ENCODE measurements at regions not wholly inside any gene's neighbourhood (a gene's known extent, or its start where the extent isn't known, plus 50 kb on each side); places are given as distances from the start of the nearest gene placed in this dataset.
"Not testable (repeated sequence)": the region's sequence is repeated elsewhere in the genome, so short reads cannot be mapped to it uniquely, and the experiment has no call there.

DNA sequence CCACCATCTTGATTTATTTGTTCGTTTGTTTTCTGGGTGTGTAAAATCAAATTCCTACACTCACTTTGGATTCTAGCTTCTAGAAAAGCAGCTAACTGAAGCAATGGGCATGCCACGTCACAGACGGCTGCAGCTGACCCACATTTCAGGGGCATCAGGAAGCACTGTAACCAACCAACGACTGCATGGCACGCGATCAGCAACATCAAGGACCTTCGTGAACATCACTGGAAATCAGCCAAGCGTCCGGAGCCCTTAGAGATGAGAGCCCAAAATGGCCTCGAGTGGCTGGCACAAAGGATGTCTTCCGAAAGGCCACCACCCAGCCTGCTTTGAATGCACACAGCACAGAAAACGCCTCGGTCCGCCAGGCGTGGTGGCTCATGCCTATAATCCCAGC, 191.1 kb downstream of the OLFM1 start:
- no peak for DNase-seq

DNA sequence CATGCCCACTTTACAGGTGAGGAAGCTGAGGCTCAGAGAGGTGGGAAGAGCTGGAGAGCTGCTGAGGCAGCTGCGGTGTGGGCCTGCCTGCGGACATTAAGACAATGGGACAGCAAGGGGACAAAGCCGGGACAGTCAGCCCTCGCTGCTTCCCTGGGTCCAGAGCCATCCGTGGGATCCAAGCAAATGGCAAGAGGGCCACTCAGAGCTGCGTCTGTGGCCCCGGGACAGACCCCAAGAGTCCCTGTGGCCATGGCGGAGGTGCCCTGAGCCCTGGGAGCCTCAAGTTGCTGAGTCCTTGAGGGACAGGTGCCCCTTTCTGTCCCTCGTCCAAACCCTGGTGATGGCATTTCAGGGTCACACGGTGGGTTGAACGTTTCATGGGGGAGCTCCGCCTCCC, 191.9 kb downstream of the OLFM1 start:
- no peak for DNase-seq

DNA sequence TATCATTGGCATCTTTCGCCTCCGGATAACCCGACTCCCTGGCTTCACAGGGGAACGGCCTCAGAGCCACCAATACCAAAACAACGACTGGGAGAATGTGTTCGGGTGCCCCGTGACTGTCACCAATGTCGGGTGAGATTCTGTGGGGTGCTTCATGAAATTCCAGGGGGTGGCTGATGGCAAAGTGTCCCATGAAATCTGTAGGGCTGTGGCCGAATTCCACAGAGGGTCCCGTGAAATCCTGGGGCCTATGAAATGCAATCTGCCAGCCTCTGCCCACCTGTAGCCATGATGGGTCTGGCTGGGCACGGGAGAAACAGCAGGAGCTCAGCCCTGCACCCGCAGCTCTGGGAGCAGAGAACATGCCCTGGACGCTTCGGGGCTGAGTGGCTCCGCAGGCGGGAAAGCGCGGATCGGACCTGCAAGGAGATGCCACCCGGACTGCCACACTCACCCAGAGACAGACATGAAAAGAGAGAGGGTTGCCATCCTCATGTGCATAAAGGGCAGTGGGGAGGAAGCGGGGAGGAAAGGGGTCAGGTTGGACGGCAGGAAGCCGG, 192.4 kb downstream of the OLFM1 start:
- no peak for DNase-seq

DNA sequence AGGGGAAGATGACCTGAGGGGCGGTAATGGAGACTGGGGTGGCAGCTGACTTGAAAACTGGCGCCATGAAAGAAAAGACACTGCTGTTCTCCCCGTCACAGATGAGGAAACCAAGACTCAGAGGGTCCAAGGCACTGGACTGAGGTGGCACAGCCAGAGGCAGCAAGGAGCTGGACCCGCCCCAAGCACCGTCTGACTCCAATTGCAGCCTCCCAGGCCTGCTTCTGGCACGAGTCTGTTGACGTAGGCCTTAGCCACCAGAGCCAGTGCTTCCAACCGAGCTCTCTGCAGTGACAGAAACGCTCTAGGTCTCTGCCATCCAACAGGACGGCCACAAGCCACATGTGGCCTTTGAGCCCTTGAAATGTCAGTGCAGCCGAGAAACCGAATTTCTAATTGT, 193.2 kb downstream of the OLFM1 start:
- DNase-seq = no peak

DNA sequence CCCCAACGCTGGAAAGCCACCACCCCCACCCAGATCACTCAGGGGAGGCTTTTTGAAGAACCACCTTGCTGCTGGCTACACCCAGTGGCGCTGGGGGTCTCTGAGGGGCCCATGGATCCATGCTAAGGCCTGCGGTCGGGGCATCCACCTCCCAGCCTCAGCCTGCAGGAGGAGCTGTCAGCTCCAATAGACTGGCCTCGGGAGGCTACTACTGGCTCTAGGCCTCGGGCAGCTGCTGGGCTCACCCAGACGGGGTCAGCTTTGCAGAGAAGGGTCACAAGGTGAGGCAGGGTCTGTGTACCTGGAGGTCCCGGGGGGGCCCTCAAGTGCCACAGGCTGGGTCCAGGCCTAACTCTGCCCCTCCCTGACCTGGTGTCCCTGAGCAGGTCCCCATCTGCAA, 193.7 kb downstream of the OLFM1 start:
- DNase-seq = no peak

DNA sequence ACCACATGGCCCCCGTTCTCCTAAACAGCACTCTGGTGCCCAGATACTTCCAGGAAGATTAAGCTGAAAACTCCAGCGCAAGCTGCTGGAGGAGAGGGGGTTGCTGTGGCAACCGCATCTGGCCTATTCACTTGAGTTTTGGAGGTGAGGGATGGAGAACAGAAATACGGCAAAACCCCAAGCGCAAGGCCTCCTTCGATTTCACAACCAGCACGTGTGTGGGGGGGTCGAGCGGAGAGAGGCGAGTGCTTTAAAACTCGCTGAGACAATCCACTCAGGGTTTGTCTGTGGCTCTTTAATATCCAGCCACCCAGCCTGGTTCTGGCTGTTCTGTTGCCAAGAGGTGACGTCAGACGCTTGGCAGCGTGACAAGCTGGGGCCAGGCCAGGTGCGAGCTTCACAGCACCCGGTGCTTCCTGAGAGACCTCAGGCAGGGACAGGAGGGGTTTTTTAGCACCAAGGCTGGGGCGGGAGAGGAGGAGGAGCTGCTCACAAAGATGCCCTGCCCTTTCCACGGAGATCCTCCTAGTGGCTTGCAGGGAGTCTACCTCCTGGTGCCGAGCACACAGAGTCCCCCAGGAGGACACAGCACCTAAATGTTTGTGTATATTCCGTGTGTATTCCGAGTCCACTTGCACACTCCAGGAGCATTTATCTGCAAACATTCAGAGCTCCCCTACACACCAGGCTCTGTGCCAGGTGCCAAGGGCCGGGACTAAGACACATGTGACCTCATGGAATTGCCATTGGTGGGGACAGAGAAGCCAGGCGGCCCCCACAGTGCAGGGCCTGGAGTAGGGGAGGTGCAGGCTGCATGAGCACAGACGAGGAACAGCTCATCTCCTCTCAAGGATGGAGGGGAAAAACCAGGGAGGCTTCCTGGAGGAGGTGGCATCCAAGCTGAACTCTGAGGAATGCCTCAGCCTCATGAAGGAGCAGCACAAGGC, 194.6 kb downstream of the OLFM1 start:
- DNase-seq = no peak

DNA sequence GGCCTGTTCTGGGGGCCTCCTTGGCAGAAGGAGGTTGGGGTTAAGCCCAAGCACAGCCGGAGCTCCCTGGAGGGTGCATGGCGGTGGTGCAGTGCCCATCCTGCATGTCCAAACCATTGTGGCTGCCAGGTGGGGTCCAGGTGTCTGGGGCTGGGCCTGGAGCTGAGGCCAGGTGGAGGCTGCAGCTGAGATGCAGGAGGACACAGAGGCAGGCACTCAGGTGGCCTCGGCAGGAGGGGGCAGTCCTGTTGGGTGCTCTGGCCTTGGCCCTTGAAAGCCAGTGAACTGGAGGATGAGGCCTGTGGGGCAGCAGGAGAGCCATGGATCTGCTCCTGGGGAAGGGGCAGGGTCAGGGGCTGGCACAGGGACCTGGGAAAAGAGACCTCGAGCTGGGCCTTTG, 195.3 kb downstream of the OLFM1 start:
- no peak for DNase-seq

DNA sequence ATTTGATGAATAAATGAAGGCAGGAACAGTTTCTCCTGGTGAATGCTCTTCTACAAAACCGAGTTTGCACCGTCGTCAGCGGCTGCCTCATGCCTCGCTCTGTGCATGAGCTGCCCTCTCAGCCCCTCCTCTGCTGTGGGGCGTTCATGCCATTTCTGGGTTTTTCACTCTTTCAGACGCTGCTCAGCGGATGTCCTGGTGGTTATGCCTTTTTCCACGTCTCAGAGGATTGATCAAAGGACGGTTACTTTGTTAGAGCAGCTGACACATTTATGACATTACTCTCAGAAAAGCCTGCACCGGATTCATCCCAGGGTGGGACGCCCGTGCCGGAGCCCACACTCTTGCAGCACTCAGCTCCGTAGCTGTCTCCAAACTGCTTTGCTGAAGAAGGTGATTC, 195.9 kb upstream of the PPP1R26 start:
- no peak for DNase-seq

DNA sequence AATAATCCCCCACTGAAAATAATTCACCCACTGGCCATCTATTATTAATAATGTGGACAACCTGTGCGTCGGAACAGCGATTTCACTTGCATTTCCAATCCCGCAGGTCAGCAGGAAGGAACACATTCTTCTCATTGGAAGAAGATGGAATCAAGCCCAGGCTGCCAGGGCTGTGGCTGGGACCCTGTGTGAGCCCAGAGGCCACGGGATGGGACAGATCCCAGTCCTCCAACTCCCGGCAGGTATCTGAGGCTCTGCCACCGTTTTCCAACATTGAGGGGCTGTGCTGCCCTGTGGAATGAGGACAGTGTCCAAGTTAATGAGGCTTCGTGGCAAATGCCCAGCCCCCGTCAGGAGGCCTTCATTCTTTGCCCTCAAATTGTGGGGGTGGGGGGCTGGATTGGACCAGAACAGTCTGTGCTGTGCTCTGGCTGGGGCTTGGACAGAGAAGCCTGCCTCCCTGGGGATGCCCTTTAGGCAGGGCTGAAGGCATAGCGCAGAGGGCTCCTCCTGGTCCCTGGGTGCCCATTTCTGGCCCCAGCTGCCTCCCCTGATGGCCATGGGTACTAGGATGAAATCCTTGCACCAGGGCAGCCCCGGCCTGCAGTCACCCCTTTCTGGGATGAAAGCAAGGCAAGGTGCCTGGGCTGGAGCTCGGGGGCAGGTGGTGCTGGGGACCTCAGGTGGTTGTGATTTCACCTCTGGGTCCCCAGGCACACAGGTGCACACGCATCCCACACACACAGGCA, 195.0 kb upstream of the PPP1R26 start:
- no peak for DNase-seq

DNA sequence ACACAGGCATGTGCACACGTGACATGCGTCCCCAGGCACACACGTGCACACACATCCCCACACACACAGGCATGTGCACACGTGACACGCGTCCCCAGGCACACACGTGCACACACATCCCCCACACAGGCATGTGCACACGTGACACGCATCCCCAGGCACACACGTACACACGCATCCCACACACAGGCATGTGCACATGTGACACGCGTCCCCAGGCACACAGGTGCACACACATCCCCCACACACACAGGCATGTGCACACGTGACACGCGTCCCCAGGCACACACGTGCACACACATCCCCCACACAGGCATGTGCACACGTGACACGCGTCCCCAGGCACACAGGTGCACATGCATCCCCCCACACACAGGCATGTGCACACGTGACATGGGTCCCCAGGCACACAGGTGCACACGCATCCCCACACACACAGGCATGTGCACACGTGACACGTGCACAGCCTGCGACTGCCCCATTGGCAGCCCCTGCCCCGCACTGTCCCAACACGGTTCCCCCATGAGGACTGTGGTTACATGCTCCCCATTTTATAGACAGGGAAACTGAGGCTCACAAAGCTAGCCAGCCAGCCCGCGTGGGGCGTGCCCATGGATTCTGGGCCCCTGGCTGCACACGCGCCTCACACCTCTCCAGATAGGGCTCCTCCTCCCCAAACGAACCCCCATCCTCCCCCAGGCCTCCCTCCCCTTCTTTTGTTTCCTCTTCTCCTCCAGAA, 193.2 kb upstream of the PPP1R26 start:
- not testable (repeated sequence) for DNase-seq

DNA sequence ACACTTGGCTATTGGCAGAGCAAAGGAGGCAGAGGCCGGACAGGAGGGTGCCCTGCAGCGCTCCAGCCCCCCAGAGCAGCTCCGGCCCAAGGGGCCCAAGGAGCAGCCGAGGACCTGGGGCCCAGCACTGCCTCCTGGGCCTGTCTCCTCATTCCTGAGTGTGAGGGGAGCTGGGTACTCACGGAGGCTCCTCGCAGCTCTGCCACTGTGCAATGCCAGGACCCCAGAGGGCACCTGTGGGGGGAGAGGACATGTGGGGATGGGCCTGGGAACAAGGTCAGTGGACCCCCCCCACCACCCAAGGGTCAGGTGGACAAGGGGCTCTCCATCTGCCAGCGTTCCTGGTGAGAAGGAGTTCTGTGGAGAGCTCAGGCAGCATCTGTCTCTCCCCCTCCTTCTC, 192.6 kb upstream of the PPP1R26 start:
- no peak for DNase-seq

DNA sequence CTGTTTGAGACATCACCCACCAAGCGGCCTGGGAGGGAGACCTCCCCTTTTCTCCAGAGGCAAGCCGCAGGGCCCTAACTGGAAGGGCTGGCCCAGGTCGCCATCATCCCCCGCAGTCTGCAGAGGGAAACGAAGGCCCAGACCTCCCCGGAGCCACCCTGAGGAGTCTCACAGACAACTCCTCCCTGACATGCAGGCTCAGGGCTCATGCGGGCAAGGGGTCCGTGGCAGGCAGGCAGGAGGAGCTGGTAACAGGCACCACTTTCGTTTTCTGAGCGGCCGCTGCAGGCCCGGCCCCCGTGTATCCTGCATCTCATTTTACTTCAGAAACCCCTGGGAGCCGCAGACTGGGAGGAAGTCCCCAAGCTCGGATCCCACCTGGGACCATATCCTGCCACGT, 192.0 kb upstream of the PPP1R26 start:
- no peak for DNase-seq

DNA sequence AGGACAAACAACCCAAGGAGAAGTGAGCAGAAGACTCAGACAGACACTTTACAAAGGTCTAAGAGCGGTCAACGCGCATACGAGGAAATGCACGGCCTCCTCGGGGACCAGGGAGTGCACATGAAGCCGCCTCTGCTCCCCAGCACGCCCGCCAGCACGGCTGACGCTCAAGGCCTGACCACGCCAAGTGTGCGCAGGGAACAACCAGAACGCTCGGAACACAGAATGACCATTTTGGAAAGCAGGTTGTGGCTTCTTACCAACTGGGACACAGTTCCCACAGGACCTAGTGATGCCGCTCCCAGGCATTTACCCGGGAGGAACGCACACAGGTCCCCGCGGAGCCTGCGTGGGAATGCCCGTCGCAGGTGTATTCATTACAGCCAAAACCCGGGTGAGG, 191.5 kb upstream of the PPP1R26 start:
- DNase-seq = no peak

DNA sequence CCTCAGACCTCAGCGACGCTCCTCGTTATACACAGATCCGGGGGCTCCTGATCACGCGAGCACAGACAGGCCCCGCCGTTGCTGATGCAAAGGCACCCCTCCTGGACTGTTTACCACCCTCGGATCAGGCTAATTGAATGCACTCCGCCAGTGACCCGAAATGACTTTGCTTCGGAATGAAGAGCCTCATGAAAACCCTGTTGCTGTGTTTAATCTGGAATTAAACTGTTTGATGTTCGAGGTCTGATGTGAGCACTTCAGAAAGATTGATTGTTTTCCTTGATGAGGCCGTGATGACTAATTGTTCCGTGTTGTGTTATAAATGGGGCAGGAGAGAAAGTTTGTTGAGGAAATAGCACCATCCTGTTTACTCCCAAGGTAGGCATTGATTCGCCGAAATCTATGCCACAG, 190.5 kb upstream of the PPP1R26 start:
- no peak for DNase-seq

DNA sequence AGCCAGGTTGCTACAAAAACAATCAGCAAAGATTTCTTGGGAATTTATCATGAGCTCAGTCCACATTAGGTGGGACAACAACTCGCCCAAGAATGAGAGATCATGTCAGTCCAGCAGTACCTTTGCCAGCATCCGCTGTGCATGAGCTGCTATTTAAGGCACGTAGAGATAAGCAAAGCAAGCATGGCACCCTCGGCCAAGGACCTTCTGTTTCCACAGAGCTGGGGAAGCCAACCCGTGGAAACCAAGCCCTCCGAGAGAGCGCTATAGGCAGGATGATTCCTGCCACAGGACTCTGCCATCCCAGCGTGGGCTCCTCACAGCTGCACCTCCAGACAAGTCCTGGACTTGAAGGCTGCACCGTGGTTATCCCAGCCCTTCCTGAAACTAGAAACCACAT, 189.5 kb upstream of the PPP1R26 start:
- no peak for DNase-seq

DNA sequence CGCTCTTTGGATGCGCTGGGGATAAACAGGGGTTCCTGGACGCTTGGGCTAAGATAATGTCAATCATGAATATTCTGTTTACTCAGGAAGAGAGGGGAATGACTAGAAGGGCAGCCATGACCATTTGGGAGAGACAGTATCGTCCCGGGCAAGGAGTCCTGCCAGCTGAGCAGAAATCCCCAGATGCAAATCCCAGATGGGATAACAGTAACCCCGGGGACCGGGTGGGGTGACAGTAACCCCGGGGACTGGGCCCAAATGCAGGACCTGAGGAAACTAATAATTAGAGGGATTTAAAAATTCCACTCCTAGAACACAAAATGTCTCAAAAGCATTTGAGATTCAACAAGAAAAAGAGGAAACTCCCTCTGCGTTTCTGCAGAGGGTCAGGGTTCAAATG, 189.0 kb upstream of the PPP1R26 start:
- DNase-seq = no peak

DNA sequence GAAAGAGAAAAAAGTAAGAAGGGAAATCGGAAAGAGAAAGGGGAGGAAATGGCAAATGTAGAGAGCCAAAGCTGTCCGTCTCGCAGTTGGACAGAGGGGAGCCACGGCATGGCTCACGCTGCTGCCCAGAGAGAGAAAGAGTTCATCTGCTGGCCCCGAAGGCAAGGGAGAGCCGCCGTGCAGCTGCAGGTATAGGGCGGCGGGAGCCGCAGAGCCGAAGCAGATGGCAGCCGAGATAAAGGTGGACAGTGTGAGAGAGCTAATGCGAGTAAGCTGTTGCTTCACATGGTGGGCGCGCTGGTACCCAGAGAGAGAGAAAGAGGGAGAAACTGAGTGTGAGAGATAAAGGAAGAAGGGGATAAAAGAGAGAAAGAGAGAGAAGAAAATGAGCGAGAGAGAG, 188.4 kb upstream of the PPP1R26 start:
- DNase-seq = no peak

DNA sequence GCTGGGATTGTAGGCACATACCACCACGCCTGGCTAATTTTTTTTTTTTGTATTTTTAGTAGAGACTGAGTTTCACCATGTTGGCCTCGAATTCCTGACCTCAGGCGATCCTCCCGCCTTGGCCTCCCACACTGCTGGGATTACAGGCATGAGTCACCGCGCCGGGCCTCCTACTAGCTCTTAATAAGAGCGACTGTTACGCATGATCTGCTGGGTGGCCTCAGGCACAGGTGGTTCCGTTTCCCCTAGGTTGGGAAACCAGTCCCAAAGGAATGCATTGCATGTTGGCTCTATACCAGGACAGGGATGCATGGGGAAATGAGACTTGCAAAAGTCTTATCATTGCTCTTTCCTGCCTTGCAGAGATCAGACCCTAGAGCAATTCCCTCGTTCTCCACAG, 184.7 kb upstream of the PPP1R26 start:
- no peak for DNase-seq

DNA sequence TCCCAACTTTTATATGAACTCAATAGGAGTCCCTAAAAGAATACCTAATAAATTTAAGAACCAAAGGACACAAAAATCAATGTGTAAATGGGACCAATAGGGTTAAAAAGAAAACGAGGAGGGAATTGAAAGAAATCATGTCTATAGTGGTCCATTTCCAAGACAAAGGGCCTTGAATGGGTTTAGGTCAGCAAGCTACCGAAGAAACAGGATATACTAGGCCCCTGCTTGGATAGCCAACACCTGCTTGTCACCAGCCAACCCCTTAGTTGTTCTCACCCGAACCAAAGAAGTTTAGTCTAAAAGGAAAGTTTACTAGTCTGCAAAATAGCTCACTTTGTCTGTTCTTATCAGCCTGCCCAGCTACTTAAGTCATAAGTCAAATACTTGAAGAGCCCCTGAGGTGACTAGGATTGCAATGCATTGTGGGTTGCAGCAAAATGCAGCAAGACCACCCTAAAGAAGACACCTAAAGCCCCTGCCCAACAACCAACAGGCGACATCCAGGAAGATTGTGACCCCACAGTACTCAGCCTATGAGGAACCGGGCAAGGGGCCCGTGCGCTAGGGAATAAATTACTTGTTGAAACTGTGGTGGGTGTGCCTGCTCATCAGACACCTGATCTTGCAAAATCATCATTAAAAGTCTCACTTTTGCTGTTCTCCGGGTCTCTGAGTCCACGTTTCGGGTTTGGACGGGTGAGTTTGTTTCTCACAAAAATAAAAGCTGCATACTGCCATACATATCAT, 183.9 kb upstream of the PPP1R26 start:
- no peak for DNase-seq

DNA sequence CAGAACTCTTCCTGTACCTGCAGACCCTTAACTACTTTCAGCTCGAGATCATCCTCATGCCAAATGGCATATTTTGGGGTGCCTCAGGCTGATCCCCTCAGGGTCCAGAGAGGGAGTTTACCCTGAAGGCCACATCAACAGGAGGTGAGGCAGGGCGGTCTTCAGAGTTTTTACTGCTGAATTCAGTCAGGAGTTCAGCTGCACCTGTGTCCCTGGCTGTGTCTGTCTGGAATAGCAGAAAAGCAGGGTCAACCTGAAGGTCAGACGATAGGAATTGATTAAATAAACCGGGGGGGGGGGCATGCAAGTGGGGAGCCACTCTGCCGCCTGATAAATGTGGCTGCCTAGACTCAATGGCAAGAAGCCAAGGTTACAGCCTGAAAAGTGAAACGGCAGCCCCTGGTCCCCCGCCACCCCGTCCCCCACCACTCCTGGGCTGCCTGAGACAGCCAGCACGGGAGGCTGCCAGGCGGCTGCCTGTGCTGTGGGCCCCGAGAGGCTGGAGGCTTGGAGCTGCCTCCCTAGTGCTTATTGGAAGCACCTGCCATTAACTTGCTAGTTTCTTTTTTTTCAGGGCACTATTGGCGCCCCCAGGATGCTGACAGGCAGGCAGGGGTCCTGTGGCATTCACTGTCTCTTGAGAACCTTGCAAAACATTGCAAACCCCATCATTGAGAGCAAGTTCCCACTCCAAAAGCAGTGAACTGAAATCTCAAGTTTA, 182.7 kb upstream of the PPP1R26 start:
- DNase-seq = no peak

DNA sequence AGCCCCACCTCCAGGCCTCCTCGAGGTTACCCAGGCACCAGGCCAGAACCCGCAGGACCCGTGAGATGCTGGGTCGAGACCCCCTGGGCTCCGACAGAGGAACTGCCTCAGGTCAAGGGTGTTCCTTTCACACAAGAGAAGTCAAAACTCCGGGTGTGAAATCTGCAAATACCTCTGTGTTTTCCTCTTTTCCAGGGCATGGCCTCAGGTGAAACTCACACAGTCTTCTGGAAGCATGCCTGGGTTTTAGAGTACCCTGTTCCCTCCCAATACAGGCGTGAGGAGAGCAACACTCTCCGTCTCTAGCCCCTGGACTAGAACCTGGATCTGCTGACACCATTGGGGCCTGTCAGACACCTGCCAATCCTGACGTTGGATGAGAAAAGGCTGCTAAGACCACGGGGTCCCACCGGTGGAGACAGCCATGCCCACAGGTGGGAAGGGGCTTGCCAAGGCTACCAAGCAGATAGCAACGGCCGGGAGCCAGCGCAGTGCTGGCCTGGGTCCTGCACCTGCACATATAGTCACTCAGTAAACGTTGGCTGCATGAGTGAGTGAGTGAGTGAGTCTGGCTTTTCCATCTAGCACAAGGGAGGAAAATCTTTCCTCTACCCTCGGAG, 182.0 kb upstream of the PPP1R26 start:
- DNase-seq = no peak
